CD4-positive, alpha-beta T cell treated with Interleukin-6 for 4 hours (primary cell): ENCODE measurements at regions not wholly inside any gene's neighbourhood (a gene's known extent, or its start where the extent isn't known, plus 50 kb on each side); places are given as distances from the start of the nearest gene placed in this dataset.

ENCODE experiments used
- DNase-seq: peaks from one replicate; pipeline ENCODE4 v3.0.0-alpha.2; 2020; ENCODE audit warnings: mixed read lengths

GRCh38 chr15:46120713-46121112 lies 485.9 kb downstream of the SQOR start:
- no peak for DNase-seq

- no peak for DNase-seq
Observed at GRCh38 chr15:46121441-46121840, 486.6 kb downstream of the SQOR start.

GRCh38 chr15:46126581-46126980 lies 491.8 kb downstream of the SQOR start:
- no peak for DNase-seq

- DNase-seq = no peak
Observed at GRCh38 chr15:46127361-46127874, 492.6 kb downstream of the SQOR start.

GRCh38 chr15:46129145-46129544 lies 494.3 kb downstream of the SQOR start:
- DNase-seq = no peak

- DNase-seq = no peak
Observed at GRCh38 chr15:46131876-46132275, 497.0 kb downstream of the SQOR start.

- no peak for DNase-seq
Observed at GRCh38 chr15:46137443-46137842, 502.6 kb downstream of the SQOR start.

- DNase-seq = no peak
Observed at GRCh38 chr15:46146002-46146401, 511.2 kb downstream of the SQOR start.

GRCh38 chr15:46146915-46147314 lies 512.1 kb downstream of the SQOR start:
- no peak for DNase-seq

- no peak for DNase-seq
Observed at GRCh38 chr15:46151786-46152185, 517.0 kb downstream of the SQOR start.

- DNase-seq = no peak
Observed at GRCh38 chr15:46166750-46167149, 531.9 kb downstream of the SQOR start.

GRCh38 chr15:46170326-46170725 lies 535.5 kb downstream of the SQOR start:
- no peak for DNase-seq

GRCh38 chr15:46174122-46174521 lies 539.3 kb downstream of the SQOR start:
- no peak for DNase-seq

GRCh38 chr15:46177219-46177618 lies 542.4 kb downstream of the SQOR start:
- DNase-seq = no peak

- DNase-seq = no peak
Observed at GRCh38 chr15:46178138-46178537, 543.3 kb downstream of the SQOR start.

- no peak for DNase-seq
Observed at GRCh38 chr15:46207341-46207740, 572.5 kb downstream of the SQOR start.

GRCh38 chr15:46213551-46213950 lies 578.7 kb downstream of the SQOR start:
- no peak for DNase-seq

- no peak for DNase-seq
Observed at GRCh38 chr15:46222826-46223225, 588.0 kb downstream of the SQOR start.

- no peak for DNase-seq
Observed at GRCh38 chr15:46229263-46229662, 594.4 kb downstream of the SQOR start.

- DNase-seq = no peak
Observed at GRCh38 chr15:46231786-46232185, 597.0 kb downstream of the SQOR start.

GRCh38 chr15:46232471-46232870 lies 597.6 kb downstream of the SQOR start:
- DNase-seq = no peak

GRCh38 chr15:46242935-46243334 lies 608.1 kb downstream of the SQOR start:
- no peak for DNase-seq

- DNase-seq = no peak
Observed at GRCh38 chr15:46251903-46252302, 617.1 kb downstream of the SQOR start.

GRCh38 chr15:46258056-46258455 lies 623.2 kb downstream of the SQOR start:
- no peak for DNase-seq

- DNase-seq = no peak
Observed at GRCh38 chr15:46260937-46261336, 626.1 kb downstream of the SQOR start.
